SIG-M5 treated with dmso at 0.1 percent for 504 hours (cell line): ENCODE measurements at regions not wholly inside any gene's neighbourhood (a gene's known extent, or its start where the extent isn't known, plus 50 kb on each side); places are given as distances from the start of the nearest gene placed in this dataset.
"Not testable (repeated sequence)": the region's sequence is repeated elsewhere in the genome, so short reads cannot be mapped to it uniquely, and the experiment has no call there.

Experiments
- DNase-seq: peaks from one replicate; lab custom pipeline; 2025; ENCODE audit not compliant: unreplicated experiment; lab: John Stamatoyannopoulos, UW

DNA sequence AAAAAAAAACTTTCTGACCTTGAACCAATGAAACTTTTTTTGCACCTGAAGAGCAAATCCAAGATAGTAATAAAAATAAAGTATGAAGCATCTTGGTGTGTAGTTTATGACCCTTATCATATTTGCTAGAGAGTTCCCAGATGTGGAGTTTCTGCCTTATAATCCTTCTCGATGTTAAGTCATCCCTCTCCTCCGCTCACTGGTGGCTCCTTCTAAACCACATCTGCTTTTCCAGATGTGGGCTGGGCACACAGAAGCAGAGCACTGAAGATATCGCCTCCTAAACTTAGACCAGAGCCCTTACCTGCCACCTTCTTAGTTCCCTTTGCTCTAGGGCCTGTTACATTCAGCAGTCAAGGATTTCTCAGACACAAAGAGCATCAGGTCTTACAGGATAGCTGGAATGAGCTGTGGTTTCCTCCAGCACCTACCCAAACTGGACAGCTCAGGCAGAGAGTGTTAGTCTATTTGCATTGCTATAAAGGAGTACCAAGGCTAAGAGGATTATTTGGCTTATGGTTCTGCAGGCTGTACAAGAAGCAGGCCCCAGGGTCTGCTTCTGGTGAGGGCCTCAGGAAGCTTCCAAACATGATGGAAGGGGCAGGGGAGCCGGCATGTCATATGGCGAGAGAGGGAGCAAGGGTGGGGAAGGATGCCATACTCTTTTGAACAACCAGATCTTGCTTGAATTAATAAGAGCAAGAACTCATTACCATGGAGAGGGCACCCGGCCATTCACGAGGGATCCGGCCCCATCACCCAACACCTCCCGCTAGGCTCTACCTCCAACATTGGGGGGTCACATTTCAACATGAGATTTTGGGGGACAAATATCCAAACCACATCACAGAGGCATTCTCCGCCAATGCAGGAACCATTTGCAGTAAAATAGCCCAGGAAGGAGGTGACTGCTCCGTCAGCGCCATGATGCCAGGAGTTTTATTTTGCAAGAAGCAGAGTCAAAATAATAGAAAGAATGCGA, 75.6 kb upstream of the HELT start:
- no peak for DNase-seq

DNA sequence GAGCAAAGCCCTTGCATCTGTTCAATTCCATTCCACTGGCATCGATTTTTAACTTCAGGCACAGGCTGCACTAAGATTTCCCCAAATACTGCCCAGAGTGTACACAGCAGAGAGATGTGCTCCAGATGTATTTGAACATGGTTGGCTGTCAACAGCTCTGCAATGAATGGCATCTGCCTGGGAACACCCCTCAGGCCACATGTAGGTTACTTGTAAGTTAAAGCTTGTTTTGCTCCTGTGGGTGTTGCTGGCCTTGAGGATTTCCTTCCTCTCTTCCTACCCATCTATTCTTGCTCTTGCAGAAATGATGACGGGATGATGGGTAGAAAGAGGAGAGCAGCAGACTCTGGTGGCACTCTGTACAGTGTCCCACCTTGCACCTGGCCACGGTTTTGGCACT, 69.3 kb upstream of the HELT start:
- DNase-seq = no peak

DNA sequence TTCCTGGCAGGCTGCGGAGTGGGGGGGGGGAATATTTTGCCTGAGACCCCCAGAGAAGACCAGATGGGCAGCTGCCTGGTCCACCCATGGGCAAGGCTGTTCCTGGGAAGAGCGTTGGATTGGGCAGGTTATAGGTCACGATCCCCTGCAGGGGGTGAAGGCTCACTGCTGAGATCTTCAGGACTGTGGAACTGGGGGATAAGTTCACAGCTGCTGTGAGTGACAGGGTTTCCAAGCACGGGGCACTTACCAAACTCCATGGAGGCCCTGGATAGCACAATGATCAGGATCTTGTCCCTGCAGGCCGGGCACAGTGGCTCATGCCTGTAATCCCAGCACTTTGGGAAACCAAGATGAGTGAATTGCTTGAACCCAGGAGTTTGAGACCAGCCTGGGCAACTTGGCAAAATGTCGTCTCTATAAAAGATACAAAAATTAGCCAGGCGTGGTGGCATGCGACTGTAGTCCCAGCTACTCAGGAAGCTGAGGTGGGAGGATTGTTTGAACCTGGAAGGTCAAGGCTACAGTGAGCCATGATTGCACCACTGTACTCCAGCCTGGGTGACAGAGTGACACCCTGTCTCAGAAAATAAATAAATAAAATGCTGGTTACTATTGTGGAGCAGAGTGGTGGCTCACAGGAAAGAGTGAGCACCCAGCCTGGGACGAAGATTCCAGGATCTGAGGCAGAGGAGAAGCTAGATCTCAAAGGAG, 68.0 kb upstream of the HELT start:
- no peak for DNase-seq

DNA sequence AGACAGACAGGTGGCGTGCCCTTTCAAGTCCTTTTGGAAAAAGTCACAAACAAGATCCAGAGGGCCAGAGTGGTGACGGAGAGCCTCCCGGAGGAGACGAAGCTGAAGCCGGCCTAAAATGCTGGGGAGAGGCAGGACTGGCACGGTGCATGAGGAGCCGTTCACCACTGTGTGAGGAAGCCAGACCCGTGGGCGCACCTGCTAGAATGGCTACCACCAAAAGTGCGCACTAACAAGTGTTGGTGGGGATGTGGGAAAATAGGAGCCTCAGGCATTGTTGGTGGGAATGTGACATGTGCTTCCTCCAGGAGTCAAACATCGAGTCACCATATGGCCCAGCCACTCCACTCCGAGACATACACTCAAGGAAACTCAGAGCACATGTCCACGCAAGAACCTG, 67.4 kb upstream of the HELT start:
- no peak for DNase-seq

DNA sequence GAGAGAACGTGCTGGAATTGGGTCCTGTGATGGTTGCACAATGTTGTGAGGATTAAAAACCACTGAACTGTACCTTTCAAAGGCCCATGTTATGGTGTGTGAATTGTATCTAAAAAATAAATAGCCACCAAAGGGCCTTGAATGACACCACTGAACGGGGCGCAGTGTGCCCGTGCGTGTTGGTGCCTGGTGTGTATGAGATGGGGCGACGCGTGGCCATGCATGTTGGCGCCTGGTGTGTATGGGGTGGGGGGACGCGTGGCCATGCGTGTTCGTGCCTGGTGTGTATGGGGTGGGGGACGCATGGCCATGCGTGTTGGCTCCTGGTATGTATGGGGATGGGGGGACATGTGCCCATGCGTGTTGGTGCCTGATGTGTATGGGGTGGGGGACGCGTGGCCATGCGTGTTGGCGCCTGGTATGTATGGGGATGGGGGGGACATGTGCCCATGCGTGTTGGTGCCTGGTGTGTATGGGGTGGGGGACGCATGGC, 66.6 kb upstream of the HELT start:
- DNase-seq = no peak

DNA sequence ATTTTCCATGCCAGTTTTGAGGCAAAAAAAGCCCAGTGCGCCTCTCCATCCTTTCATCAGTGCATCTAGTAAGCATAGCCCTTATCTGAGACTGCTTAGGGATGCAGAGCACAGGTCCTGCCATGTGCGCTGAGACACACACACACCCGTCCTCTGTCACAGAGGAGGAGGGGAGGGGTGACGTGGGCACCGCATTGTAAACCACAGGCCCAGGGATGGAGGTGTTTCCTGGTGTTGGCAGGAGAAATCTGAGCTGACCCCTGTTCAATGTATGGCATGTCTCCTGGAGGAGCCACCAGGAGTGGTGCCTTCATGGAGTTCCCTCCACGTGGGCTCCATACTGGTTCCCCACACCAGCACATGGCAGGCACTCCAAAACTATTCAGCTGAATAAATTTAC, 65.8 kb upstream of the HELT start:
- no peak for DNase-seq

DNA sequence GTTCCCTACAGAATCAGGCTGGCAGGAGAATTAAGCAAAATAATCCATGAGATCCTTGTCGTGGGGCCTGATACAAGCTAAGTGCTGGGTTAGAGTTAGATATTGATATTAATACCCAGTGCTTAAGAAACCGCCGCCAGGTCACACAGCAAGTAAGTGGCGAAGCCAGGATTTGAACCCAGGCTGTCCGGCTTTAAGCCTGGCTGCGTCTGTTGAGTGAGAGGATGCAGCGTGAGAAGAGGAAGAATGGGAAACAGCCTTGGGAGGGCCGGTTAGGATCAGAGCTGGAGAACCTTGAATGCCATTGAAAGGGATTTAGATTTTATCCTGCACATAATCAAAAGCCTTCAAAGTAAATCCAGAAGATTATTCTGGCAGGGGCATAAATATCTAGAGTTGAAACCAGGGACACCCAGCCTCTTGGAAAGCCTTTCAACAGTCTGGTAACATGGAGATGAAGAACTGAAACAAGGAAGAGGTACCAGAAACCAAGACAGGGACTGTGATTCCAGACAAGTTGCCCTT, 64.8 kb upstream of the HELT start:
- no peak for DNase-seq

DNA sequence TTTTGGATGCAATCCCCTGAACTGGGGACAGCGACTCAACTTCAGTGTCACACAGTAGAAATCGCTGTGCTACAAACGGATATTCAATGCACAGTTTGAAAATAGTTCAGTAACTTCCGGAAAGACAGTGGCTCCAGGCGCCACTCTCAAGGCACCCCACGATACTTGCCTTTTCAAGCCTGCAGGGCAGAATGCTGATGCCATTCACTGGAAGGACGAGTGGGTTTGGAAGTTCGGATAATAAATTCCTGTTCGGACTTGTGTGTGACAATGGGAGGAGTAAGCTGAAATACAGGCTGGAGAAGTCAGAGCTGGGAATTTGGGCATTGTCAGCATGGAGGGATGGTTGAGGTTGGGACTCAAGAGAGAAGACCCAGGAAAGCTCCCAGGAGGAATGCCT, 64.3 kb upstream of the HELT start:
- no peak for DNase-seq

DNA sequence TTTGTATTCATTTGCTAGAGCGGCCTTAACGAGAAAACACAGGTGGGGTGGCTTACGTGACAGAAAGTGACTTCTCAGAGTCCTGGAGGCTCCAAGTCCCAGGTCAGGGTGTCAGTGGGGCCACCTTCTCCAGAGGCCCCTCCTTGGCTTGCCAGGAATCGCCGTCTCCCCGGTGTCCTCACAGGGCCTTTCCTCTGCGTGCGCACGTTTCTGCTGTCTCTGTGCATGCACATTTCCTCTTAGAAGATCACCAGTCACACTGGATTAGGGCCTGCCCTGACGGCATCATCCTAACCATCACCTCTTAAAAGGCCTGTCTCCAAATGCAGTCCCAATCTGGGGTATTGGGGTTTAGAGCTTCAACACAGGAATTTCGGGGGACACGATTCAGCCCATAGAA, 63.8 kb upstream of the HELT start:
- DNase-seq = no peak

DNA sequence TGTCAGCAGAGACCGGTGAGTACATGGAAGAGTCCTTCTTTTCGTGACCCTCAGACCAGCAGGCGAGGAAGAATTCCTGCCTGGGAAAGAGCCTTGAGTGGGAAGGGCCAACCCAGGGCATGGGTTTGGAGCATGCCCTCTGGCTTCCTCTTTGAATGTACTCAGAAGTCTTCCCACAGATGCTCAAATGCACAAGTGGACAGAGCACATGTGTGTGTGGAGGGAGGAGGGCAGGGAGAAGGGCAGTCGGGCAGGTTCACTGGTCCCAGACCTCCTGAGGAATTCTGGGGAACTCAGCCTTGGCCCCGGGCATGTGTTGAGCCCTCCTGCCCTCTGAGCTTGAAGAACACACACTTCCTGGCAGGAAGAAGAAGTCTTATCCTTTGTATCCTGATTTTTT, 63.2 kb upstream of the HELT start:
- DNase-seq = no peak

DNA sequence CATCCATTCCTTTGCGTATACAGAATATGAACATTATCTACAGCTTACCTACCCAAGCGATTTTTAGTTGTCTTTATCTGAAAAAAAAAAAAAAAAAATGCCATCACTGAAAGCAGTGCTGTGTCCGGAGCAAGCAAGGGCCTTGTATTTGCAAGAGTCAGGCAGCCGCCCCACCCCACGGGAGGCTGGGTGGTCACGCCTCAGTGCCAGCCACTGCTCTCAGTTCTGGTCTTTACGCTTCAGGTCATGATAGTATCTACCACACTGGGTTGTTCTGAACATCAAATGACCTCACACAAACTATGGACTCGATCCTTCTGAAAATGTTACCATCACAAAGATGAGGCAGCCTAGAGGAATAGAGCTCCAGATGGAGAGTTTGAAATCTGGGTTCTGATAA, 62.7 kb upstream of the HELT start:
- no peak for DNase-seq

DNA sequence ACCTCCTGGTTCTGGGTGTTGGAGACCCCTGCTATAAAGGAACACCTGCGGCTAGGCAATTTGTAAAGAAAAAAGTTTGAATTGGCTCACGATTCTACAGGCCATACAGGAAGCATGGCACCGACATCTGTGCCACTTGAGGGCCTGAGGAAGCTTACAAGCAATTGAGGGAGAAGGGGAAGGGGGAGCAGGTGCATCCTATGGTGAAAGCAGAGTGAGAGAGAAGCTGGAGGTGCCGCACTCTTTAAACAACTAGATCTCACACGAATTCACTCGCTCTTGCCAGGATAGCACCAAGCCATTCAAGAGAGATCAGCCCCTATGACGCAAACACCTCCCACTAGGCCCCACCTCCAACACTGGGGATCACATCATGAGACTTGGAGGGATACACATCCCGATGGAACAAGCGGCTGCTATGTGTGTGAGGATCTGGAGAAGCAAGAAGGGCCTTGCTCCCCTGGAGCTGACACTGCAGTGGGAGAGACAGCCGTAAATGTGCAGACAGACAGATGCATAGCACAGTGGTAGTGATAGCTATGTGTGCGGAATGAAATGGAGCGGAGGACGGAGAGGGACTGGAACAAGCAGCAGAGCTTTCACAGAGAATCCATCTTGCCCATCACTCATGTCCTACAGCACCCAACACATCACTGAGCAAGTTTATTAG, 60.7 kb upstream of the HELT start:
- DNase-seq = no peak

DNA sequence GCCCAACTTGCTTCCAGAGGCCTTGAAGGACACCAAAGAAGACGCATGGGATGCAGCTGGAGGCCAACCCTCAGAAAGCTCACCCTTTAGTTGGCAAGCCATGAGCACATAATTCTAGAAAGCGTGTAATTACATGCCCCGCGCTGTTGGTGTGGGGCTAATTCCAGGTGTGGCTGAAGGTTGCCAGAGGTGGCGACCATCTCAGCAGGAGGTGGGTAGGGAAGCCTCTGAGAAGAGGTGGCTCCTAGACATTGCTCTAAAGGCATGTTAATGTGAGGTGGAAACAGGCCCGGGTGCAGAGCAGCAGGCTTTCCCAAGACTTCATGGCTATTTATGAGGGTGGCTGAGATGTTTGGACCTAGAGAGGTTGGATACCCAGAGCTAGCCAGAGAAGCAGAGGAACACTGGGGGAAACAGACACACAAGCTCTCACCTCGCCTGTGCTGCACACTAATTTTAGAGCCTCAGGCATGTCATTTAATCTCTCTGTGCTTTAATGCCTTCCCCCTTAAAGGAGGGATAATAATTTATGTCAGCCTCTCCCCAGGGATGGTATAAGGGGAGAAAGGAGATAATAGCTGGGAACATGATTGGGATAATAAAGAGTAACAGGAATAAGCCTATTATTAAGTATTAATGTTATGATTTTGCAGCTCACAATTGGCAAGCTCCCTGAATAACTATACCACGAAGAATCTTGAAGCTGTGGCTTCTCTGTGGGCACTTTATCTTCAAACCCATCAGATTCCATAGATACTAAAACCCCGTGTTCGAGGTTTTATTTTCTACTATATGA, 60.0 kb upstream of the HELT start:
- no peak for DNase-seq

DNA sequence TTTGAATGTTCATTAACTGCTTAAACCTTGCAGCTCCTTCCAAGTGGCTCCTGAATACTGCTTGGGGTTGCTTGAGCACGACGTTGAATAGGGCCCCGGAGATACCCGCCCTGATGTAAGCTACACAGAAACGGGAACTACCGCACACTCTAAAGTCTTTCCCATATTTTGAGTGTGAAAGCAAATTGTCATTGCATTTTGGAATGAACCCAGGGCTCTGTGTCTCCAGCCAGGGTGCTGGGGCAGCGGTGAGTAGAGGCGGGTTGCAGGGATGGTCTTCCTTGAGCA, 59.4 kb upstream of the HELT start:
- DNase-seq = no peak

DNA sequence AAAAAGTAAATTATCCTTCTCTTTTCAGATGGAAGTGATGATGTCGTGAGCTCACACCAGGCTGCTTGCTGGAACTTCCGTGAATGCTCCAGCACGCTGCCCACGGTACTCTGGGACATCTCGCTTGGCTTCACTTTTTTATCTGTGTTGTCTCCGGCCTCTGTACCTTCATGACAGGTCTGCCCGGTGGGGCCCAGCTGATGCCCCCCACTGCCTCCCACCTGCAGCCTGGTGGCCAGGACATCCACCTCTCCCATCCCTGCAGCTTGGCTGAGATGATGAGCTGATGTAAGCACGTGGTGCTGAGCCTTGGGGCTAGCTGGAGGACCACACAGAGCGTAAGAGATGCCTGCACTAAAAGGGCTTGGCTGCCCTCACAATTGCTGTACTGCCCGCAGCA, 59.0 kb upstream of the HELT start:
- no peak for DNase-seq

DNA sequence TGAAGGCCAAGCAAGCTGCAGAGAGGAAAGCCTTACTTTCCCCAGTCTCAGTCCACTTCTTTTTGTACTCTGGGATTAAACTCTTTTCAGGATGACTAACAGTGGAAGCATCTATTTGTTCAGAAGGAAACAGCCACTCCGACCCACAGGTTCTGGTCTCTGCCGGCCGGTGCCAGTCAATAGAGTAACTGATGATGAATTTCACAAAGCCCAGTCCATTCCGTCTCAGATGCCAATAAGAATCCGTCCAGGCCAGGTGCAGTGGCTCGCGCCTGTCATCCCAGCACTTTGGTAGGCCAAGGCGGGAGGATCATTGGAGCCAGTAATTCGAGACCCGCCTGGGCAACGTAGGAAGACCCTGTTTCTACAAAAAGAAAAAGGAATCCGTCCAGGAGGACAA, 58.5 kb upstream of the HELT start:
- no peak for DNase-seq

DNA sequence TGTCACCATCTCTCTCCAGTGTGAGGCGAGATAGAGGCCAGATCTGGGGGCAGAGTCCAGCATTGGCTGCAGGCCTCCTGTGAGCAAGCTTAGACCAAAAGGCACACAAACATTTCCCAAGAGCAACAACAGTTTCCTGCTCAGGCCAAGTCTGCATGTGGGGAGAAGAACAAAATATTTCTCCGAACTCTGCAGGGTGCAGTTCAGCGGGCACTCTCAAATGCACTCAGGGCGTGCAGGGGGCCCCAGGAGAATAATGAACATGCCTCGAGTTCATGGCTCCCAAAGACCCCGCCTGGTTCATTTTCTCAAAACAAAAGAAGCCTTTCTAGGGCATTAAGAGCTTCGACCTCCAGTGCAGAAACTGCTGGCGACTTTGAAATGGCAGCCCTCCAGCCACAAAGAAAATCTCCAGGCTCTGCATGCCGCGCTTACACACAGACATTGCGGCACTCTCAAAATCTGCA, 57.8 kb upstream of the HELT start:
- no peak for DNase-seq

DNA sequence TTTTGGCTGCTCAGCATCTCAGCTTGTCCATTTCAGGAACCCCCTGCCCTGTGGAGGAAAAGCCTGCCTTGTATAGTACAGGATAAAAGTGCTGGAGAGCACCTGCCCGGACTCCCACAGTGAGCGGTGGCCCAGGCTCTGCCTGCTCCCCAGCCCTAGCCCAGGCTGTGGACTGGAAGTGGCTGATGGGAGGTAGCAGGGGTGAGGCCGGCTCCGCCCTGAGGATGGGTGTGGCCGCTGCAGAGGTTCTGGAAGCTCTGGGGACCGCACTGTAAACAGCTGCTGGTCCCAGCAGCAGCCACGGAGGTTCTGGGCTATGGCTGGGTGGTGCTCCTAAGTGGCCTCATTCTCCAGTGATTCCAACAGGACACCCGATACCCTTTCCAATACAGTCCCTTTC, 56.6 kb upstream of the HELT start:
- DNase-seq = no peak

DNA sequence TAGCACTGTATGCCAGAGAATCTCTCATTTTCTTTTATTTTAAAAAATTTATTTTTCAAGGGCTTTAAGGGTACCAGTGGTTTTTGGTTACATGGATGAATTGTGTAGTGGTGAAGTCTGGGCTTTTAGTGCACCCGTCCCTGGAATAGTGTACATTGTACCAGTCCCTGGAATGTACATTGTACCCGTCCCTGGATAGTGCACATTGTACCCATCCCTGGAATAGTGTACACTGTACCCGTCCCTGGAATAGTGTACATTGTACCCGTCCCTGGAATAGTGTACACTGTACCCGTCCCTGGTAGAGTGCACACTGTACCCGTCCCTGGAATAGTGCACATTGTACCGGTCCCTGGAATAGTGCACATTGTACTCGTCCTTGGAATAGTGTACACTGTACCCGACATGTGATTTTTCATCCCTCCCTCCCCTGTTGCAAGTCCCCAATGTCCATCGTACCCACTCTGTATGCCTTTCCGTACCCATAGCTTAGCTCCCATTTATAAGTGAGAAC, 56.1 kb upstream of the HELT start:
- no peak for DNase-seq

DNA sequence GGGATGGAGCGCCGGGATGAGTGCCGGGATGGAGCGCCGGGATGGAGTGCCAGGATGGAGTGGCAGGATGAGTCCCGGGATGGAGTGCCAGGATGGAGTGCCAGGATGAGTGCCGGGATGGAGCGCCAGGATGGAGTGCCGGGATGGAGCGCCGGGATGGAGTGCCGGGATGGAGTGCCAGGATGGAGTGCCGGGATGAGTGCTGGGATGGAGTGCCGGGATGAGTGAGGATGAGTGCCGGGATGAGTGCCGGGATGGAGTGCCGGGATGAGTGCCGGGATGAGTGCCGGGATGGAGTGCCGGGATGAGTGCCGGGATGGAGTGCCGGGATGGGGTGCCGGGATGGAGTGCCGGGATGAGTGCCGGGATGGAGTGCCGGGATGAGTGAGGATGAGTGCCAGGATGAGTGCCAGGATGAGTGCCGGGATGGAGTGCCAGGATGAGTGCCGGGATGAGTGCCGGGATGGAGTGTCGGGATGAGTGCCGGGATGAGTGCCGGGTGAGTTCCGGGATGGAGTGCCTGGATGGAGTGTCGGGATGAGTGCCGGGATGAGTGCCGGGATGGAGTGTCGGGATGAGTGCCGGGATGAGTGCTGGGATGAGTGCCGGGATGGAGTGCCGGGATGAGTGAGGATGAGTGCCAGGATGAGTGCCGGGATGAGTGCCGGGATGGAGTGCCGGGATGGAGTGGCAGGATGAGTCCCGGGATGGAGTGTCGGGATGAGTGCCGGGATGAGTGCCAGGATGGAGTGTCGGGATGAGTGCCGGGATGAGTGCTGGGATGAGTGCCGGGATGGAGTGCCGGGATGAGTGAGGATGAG, 52.9 kb upstream of the HELT start:
- DNase-seq = not testable (repeated sequence)
